Activated CD8-positive, alpha-beta memory T cell treated with anti-CD3 and anti-CD28 coated beads, Interleukin-2, amount 10 ng/mL, durations not matched to agents 7 days and 5 days (primary cell): ENCODE measurements at regions not wholly inside any gene's neighbourhood (a gene's known extent, or its start where the extent isn't known, plus 50 kb on each side); places are given as distances from the start of the nearest gene placed in this dataset.

Experiments
- ATAC-seq: fragments of 150-1000 bp; cut with Tn5 transposase; one replicate; pipeline ENCODE4 v1.10.0; 2021; ENCODE audit warnings: moderate library complexity
- CTCF ChIA-PET: fragments of 350-600 bp; sonication (Branson Sonifier 250); formaldehyde crosslinking; loops from one replicate; lab custom pipeline; 2021; ENCODE audit warnings: antibody characterized with exemption; lab: Charles Lee
- DNase-seq: peaks from one replicate; pipeline ENCODE4 v3.0.0-alpha.2; 2020
- H3K27ac Mint-ChIP-seq: one replicate; pipeline ENCODE4 v1.8.0; 2021; ENCODE audit warnings: mild to moderate bottlenecking, mixed read lengths
- H3K27me3 Mint-ChIP-seq: one replicate; pipeline ENCODE4 v1.8.0; 2021; ENCODE audit warnings: mixed read lengths
- H3K36me3 Mint-ChIP-seq: one replicate; pipeline ENCODE4 v1.8.0; 2021; ENCODE audit warnings: mild to moderate bottlenecking, mixed read lengths
- H3K4me1 Mint-ChIP-seq: one replicate; pipeline ENCODE4 v1.8.0; 2021; ENCODE audit warnings: mixed read lengths
- H3K4me3 Mint-ChIP-seq: one replicate; pipeline ENCODE4 v1.8.0; 2021; ENCODE audit warnings: mild to moderate bottlenecking, moderate library complexity, mixed read lengths
- H3K9me3 Mint-ChIP-seq: one replicate; pipeline ENCODE4 v1.8.0; 2022; ENCODE audit warnings: low read depth, mixed read lengths

GRCh38 chr2:17336458-17336857, 181.8 kb downstream of the RAD51AP2 start:
- CTCF ChIA-PET: no interaction called here
- Mint-ChIP-seq H3K36me3 (no peaks in the 10 kb centered on the region), H3K27ac (no peak overlapping the region), H3K9me3 (peaks cover 4% of the 10 kb centered on the region), H3K27me3 (no peaks in the 10 kb centered on the region), H3K4me1 (no peaks in the 10 kb centered on the region), H3K4me3 (no peak overlapping the region)
- DNase-seq (no peak), ATAC-seq (no peak)

DNA sequence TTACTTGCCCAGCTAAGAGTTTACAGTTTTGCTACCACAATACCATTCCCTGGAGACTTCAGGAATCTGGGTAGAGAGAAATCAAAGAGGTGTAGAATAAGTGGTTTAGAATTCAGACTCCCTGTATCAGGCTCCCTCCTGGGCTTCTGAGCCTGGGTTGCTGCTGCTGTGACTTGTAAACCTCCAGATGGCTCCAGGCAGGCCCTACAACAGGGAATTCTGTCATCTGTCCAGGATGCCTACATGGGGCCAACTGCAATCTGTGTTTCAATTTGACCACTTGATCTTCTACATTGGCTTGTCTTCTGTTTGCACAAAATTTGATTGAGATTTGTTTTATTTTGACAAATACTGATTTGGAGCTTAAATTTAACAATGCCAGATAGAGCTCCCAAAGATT, 183.9 kb downstream of the RAD51AP2 start:
- CTCF ChIA-PET: no interaction called here
- no peak for ATAC-seq
- H3K9me3 Mint-ChIP-seq: peaks cover 3% of the 10 kb centered on the region
- H3K36me3 Mint-ChIP-seq: no peaks in the 10 kb centered on the region
- H3K27me3 Mint-ChIP-seq: no peaks in the 10 kb centered on the region
- H3K27ac Mint-ChIP-seq: no peak overlapping the region
- no peak overlapping the region for H3K4me3 Mint-ChIP-seq
- H3K4me1 Mint-ChIP-seq: no peaks in the 10 kb centered on the region
- DNase-seq: no peak

- Mint-ChIP-seq H3K4me1 (no peaks in the 10 kb centered on the region), H3K27ac (no peak overlapping the region), H3K36me3 (no peaks in the 10 kb centered on the region), H3K9me3 (no peaks in the 10 kb centered on the region), H3K4me3 (no peak overlapping the region), H3K27me3 (no peaks in the 10 kb centered on the region)
- no peak for DNase-seq
- CTCF ChIA-PET: no interaction called here
- no peak for ATAC-seq
These were observed 186.6 kb downstream of the RAD51AP2 start for GRCh38 chr2:17331636-17332035.

DNA sequence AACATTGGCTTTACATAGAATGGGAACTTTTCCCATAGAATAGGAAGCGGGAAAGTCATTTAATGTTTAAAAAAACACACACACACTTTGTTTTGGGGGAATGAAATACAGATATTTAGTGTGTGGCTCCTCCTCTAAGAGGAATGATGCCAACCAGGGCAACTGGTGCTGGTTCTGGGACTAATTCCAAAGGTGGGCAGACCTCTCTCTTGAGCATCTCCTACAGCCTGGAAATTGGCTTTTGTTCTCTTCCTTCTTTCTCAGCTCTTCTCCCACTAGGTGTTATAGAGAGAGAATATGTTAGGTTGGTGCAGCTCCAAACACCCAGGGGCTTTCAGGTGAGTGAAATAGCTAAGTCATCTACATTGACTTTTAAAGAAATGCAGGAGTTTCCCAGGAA, 190.1 kb downstream of the RAD51AP2 start:
- Mint-ChIP-seq H3K4me1 (no peaks in the 10 kb centered on the region), H3K36me3 (no peaks in the 10 kb centered on the region), H3K4me3 (no peak overlapping the region), H3K27ac (no peak overlapping the region), H3K27me3 (no peaks in the 10 kb centered on the region), H3K9me3 (peaks cover 3% of the 10 kb centered on the region)
- CTCF ChIA-PET: no interaction called here
- ATAC-seq (no peak), DNase-seq (no peak)

DNA sequence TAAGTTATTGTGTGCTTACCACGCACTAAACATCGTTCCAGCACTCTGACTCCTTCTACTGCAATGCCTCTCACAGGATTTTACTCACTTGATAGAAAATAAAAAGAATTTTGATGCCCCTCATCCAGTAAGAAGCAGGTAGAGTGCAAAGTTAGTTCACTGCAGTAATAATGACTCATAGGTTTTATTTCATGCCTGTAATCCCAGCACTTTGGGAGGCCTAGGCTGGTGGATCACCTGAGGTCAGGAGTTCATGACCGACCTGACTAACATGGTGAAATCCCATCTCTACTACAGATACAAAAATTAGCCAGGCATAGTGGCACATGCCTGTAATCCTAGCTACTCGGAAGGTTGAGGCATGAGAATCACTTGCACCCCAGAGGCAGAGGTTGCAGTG, 190.6 kb downstream of the RAD51AP2 start:
- H3K27ac Mint-ChIP-seq: no peak overlapping the region
- H3K36me3 Mint-ChIP-seq: no peaks in the 10 kb centered on the region
- CTCF ChIA-PET: no interaction called here
- H3K4me1 Mint-ChIP-seq: no peaks in the 10 kb centered on the region
- no peaks in the 10 kb centered on the region for H3K27me3 Mint-ChIP-seq
- ATAC-seq (no peak), DNase-seq (no peak)
- peaks cover 3% of the 10 kb centered on the region for H3K9me3 Mint-ChIP-seq
- no peak overlapping the region for H3K4me3 Mint-ChIP-seq

- Mint-ChIP-seq H3K4me3 (no peak overlapping the region), H3K27me3 (no peaks in the 10 kb centered on the region), H3K36me3 (no peaks in the 10 kb centered on the region), H3K9me3 (peaks cover 3% of the 10 kb centered on the region), H3K4me1 (no peaks in the 10 kb centered on the region), H3K27ac (no peak overlapping the region)
- DNase-seq (no peak), ATAC-seq (no peak)
- CTCF ChIA-PET: no interaction called here
These were observed 191.5 kb downstream of the RAD51AP2 start for GRCh38 chr2:17326717-17327116.

- no peak for ATAC-seq
- no peaks in the 10 kb centered on the region for H3K4me1 Mint-ChIP-seq
- CTCF ChIA-PET: no interaction called here
- H3K4me3 Mint-ChIP-seq: no peak overlapping the region
- H3K27me3 Mint-ChIP-seq: no peaks in the 10 kb centered on the region
- no peak for DNase-seq
- no peaks in the 10 kb centered on the region for H3K36me3 Mint-ChIP-seq
- no peak overlapping the region for H3K27ac Mint-ChIP-seq
- peaks cover 3% of the 10 kb centered on the region for H3K9me3 Mint-ChIP-seq
These were observed 194.5 kb downstream of the RAD51AP2 start for GRCh38 chr2:17323697-17324096.

DNA sequence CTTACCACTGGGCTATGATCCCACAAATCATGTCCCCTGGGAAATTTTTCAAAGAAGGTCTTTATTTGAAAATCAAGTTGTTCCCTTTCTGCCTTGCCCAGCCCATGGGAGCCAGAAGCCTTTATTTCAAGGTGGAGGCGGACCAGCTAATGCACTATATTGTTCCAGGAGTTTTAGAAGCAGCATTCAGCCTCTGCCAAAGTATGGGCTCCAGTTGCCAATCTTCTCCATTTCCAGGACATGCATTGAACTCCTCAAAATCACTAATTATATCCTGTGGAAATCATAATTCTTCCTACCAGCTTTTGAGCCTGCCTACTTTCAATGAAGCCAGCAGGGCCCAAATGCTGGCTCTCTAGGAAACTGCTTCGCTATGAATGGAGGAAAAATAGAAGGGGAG, 195.8 kb downstream of the RAD51AP2 start:
- Mint-ChIP-seq H3K27ac (no peak overlapping the region), H3K36me3 (no peaks in the 10 kb centered on the region), H3K4me1 (no peaks in the 10 kb centered on the region), H3K27me3 (no peaks in the 10 kb centered on the region), H3K4me3 (no peak overlapping the region), H3K9me3 (peaks cover 3% of the 10 kb centered on the region)
- no peak for DNase-seq
- no peak for ATAC-seq
- CTCF ChIA-PET: no interaction called here

DNA sequence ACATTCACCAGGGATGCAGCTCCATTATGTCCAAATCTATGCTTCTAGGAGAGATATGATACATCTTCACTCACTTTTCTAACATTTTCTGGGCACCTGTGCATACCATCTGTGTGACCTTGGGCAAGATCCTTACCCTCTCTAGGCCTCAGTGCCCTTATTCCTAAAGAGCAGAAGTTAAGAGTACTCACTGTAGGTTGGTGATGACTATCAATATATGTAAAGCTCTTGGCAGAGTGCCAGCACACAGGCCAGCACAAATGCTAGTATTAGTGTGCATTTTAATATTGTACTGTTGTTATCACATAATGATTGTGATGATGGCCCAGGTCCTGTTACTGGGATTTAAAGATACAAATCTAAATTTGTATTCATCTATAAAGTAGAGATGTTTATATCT, 199.2 kb downstream of the RAD51AP2 start:
- Mint-ChIP-seq H3K9me3 (peaks cover 3% of the 10 kb centered on the region), H3K27ac (no peak overlapping the region), H3K4me3 (no peak overlapping the region), H3K27me3 (no peaks in the 10 kb centered on the region), H3K4me1 (no peaks in the 10 kb centered on the region), H3K36me3 (no peaks in the 10 kb centered on the region)
- no peak for DNase-seq
- CTCF ChIA-PET: no interaction called here
- no peak for ATAC-seq

- CTCF ChIA-PET: no interaction called here
- Mint-ChIP-seq H3K4me3 (no peak overlapping the region), H3K27me3 (no peaks in the 10 kb centered on the region), H3K36me3 (no peaks in the 10 kb centered on the region), H3K4me1 (no peaks in the 10 kb centered on the region), H3K27ac (no peak overlapping the region), H3K9me3 (no peaks in the 10 kb centered on the region)
- ATAC-seq: no peak
- no peak for DNase-seq
These were observed 200.2 kb downstream of the RAD51AP2 start for GRCh38 chr2:17318013-17318412.

GRCh38 chr2:17317439-17317976, 200.7 kb downstream of the RAD51AP2 start:
- CTCF ChIA-PET: no interaction called here
- H3K4me3 Mint-ChIP-seq: no peak overlapping the region
- ATAC-seq: no peak
- no peak for DNase-seq
- no peaks in the 10 kb centered on the region for H3K36me3 Mint-ChIP-seq
- H3K4me1 Mint-ChIP-seq: no peaks in the 10 kb centered on the region
- no peak overlapping the region for H3K27ac Mint-ChIP-seq
- H3K9me3 Mint-ChIP-seq: no peaks in the 10 kb centered on the region
- H3K27me3 Mint-ChIP-seq: no peaks in the 10 kb centered on the region

- Mint-ChIP-seq H3K36me3 (no peaks in the 10 kb centered on the region), H3K4me3 (no peak overlapping the region), H3K9me3 (no peaks in the 10 kb centered on the region), H3K27me3 (no peaks in the 10 kb centered on the region), H3K4me1 (no peaks in the 10 kb centered on the region), H3K27ac (no peak overlapping the region)
- no peak for ATAC-seq
- CTCF ChIA-PET: no interaction called here
- no peak for DNase-seq
These were observed 205.0 kb downstream of the RAD51AP2 start for GRCh38 chr2:17313261-17313660.

DNA sequence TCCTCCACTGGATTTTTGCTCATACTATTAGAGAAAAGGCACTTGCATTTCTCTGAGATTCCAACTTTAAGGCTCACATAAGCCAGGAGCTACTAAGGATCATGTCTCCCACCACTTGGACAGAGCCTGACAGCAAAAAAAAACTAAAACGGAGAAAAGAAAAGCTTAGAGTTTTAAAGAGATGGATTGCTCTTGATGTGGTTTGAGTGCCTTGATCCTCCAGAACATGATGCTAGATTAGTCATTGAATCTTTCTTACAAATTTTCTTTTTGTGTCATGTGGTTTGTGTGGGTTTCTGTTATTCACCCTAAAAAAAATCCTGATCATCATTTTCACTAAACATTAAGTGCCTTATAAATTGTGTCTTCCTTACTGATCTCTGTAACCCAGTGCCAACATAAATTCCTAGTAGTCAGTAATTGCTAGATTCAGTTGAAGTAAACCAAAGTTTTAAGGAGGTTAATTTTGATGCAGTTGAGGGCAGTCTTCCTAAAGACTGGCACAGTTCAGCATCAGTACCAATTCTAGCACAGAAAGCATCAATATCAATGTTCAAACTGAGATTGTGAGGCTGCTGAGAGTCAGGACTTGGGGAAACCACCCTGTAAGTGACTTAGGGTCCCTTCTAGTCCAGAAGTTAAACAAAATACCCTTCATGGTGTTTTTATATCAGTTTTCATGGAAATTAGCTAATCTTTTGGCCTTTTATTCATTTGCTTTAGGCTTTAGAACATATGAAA, 206.3 kb downstream of the RAD51AP2 start:
- DNase-seq (no peak), ATAC-seq (no peak)
- H3K27ac Mint-ChIP-seq: no peak overlapping the region
- no peaks in the 10 kb centered on the region for H3K27me3 Mint-ChIP-seq
- no peaks in the 10 kb centered on the region for H3K9me3 Mint-ChIP-seq
- CTCF ChIA-PET: no interaction called here
- no peaks in the 10 kb centered on the region for H3K4me1 Mint-ChIP-seq
- no peak overlapping the region for H3K4me3 Mint-ChIP-seq
- no peaks in the 10 kb centered on the region for H3K36me3 Mint-ChIP-seq

DNA sequence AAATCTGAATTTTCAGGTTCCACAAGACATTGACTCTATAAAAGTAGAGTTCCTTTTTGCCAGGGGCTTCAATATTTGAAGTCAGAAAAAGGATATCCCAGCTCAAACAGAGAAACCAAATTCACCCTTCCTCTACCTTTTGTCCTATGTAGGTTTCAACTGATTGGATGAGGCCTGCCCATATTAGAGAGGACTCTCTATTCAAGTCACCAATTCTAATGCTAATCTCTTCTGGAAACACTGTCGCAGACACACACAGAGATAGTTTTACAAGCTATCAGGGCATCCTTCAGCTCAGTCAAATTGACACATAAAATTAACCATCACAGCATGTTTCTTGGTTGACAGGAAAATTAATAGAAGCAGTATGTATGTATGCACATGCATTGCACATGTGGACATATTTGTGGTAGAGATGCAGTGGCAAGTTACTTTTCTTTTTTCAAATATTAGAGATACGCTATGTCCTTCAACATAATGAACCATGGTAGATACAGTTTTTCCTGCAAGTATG, 207.1 kb downstream of the RAD51AP2 start:
- Mint-ChIP-seq H3K27me3 (no peaks in the 10 kb centered on the region), H3K4me3 (no peak overlapping the region), H3K27ac (no peak overlapping the region), H3K9me3 (no peaks in the 10 kb centered on the region), H3K4me1 (no peaks in the 10 kb centered on the region), H3K36me3 (no peaks in the 10 kb centered on the region)
- no peak for ATAC-seq
- no peak for DNase-seq
- CTCF ChIA-PET: no interaction called here
